Astrocyte of the cerebellum (primary cell): ENCODE measurements at regions not wholly inside any gene's neighbourhood (a gene's known extent, or its start where the extent isn't known, plus 50 kb on each side); places are given as distances from the start of the nearest gene placed in this dataset.

Experiments used
- DNase-seq: peaks from one replicate; pipeline ENCODE4 v3.0.0-alpha.2; 2011; ENCODE audit warnings: low read depth
- H3K4me3 ChIP-seq: 2 replicates; pipeline ENCODE4 v1.5.1; 2011; ENCODE audit warnings: mild to moderate bottlenecking, low read depth, low read length, moderate library complexity
- CTCF ChIP-seq: IDR thresholded peaks from 2 replicates; pipeline ENCODE4 v1.5.1; 2012; ENCODE audit warnings: low read length, low read depth, moderate library complexity, mild to moderate bottlenecking; ENCODE audit errors: missing control alignments
- in situ Hi-C: cut with HindIII; loops from 2 replicates; pipeline ENCODE4 v1.10.0; 2017; ENCODE audit warnings: low sequenced_read_pairs

- DNase-seq: no peak
- H3K4me3 ChIP-seq: no peak overlapping the region
- TF ChIP-seq CTCF: no peak
- in situ Hi-C loops: no loop called here
These were observed 481.4 kb upstream of the ALCAM start for GRCh38 chr3:104885214-104885814.

- in situ Hi-C loops: no loop called here
- H3K4me3 ChIP-seq: no peak overlapping the region
- DNase-seq: no peak
- TF ChIP-seq CTCF: no peak
These were observed 480.3 kb upstream of the ALCAM start for GRCh38 chr3:104886220-104886995.

- TF ChIP-seq CTCF: no peak
- in situ Hi-C loops: no loop called here
- DNase-seq: no peak
- H3K4me3 ChIP-seq: no peak overlapping the region
These were observed 479.6 kb upstream of the ALCAM start for GRCh38 chr3:104887069-104887468.

- H3K4me3 ChIP-seq: no peak overlapping the region
- in situ Hi-C loops: no loop called here
- DNase-seq: no peak
- no peak for TF ChIP-seq CTCF
These were observed 479.1 kb upstream of the ALCAM start for GRCh38 chr3:104887619-104888018.

- in situ Hi-C loops: no loop called here
- no peak for TF ChIP-seq CTCF
- no peak overlapping the region for H3K4me3 ChIP-seq
- no peak for DNase-seq
These were observed 474.7 kb upstream of the ALCAM start for GRCh38 chr3:104892044-104892443.

GRCh38 chr3:104896624-104897023 lies 470.1 kb upstream of the ALCAM start:
- in situ Hi-C loops: no loop called here
- TF ChIP-seq CTCF: no peak
- no peak for DNase-seq
- H3K4me3 ChIP-seq: no peak overlapping the region
